Activated CD8-positive, alpha-beta memory T cell treated with anti-CD3 and anti-CD28 coated beads, Interleukin-2, amount 50 U/mL, for 1 hour (primary cell): ENCODE measurements at regions not wholly inside any gene's neighbourhood (a gene's known extent, or its start where the extent isn't known, plus 50 kb on each side); places are given as distances from the start of the nearest gene placed in this dataset.

ENCODE experiments used
- DNase-seq: peaks from one replicate; pipeline ENCODE4 v3.0.0-alpha.2; 2020; ENCODE audit errors: extremely low read depth

DNA sequence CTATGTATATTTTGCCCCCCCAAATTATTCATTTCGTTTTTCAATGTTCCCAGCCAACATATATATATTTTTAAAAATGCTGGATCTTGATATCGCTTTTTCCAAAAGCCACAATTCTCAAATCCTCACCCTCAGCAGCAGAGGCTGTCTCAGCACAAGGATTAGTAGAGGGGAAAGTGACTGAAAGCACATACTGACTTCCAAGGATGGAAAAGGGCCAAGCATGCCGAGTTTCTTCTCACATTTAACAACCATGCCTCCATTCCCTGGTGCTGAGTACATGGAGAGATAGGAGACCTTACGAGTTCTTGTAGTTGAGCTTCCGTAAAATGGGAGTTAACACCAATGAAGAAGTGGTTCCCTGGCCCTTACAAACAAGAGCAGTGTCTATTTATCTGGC, 403.4 kb upstream of the DCN start:
- no peak for DNase-seq

DNA sequence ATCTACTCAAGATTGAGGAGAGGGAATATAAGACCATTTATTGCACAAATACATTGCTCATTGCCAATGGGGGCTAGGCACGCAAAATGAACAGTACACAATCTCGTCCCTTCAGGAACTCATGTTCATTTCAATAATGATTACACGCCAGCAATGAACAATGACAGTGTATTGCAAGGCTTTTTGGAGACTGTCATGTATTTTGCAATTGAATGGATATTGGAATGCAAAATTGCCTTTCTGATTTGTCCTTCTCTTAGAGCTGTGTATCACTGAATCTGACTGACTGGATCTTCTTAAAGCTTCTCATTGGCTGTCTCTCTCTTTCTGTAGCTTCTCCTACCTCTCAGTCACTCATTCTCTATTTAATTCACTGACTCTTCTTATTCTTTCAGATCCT, 400.2 kb upstream of the DCN start:
- no peak for DNase-seq

DNA sequence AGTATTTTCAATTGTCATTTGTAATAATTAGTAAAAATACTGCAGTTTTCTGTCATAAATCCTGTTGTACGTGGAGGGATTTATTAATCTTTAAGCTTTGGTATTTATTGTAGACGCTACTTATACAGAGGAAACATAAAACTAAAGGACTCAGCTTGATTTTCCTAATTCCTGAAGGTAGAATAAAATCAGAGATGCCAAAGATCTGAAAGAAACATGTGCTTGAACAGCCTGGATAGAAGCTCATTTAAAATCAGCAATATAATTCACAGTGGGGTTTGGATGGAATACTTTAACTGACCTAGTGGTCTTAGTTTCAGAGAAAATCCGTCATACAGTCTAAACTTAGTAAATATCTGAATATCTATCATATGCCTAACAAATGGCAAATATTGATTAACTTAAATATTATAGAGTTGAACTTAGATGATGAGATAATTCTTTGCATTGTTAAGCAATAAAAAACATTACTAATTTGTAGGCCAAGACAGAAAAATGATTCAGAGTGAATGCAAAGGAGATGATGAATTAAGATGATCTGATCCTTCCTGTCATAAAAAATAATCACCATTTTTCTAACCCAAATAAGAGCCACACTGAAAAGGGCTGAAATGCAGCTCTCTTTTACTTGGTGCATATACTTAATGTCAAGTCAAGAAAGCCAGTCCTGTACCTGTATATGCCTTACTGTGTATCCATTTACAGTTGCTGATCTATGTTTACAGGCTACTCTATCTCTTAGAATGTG, 397.1 kb upstream of the DCN start:
- DNase-seq: no peak

DNA sequence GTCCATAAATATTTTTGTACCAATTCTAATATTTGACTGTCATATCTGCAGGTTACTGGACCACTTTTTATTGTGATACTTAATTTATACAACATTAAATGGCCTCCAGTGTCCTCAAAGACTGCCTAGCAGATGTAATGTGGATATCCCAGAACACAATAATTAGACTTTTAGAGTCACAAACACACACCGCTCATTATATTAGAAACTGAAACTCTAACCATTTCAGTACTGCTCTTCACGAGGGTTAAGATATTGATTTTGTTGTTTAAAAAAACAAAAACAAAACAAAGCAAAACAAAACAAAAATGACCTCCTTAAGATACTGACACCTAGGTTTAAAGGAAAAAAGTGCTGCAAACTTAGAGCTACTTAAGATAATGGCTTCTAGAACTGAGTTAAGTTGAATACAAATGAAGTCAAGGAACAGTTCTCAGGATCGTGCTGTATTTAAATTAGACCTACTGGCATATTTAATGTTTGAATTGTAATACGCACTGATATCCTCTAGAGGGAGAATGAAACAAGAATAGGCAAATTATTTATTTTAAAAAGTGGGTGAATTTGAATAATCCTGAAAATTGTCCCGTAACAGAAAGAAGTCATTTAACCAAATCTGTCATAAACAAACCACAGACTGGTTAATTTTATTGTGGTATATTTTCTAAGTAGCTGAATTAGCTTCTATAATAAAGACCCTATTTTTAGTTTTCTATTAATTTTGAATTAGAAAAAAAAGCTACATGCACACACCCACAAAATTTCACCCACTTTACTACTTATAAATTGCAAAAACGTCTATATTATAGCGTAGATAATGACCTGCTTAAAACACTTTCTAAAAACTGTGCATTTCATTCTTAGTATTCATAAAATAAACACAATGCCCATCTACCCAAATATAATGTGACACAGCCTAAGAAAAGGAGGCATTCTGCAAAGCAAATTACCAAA, 395.2 kb upstream of the DCN start:
- DNase-seq: no peak

DNA sequence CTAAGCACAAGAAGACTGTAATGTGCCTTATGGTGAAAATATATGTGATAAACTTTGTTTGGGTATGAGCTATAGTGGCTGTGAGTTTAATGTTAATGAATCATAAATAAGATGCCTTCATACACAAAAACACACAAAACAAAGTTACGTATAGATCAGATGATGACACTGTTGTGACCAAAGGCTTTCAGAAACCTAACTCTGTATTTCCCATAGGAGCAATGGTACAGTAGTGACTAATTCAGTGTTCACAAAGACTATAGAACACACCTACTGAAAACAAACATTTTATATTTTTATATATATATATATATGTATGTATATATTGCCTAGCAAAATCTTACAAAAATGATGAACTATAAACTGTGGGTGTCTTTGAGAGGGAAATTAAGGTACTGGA, 393.8 kb upstream of the DCN start:
- DNase-seq: no peak

DNA sequence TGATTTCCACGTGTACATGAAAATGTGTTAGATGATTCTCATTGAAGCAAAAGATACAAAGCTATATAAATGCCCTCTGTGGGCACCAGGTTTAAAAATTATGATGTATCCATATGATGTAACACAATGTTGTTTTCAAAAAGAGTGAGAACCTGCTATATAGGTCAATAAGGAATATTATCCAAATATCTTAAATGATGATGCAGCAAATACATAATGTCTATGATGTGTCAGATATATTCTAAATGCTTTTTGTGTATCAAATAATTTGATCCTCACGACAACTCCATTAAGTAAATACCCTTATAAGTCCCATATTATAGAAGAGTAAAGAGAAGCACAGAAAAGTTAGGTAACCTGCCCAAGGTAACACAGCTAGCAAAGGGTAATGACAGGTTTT, 393.0 kb upstream of the DCN start:
- no peak for DNase-seq

DNA sequence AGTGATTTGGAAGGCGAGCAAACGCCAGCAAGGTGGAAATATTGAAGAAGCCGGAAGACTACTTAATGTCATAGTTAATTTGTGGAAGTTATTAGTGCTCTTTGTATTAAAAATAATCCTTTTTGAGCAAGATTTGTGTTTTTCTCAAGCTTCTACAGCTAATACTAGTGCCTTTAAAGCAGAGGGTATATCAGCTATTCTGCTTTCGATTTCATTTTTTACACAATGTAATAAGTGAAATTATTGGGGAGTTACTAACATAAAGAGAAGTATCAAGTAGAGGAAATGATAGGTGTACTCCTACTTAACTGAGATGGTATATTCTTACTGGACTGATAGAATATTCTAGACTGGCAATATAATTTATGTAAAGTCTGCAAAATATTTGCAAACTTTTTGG, 392.4 kb upstream of the DCN start:
- DNase-seq: no peak

DNA sequence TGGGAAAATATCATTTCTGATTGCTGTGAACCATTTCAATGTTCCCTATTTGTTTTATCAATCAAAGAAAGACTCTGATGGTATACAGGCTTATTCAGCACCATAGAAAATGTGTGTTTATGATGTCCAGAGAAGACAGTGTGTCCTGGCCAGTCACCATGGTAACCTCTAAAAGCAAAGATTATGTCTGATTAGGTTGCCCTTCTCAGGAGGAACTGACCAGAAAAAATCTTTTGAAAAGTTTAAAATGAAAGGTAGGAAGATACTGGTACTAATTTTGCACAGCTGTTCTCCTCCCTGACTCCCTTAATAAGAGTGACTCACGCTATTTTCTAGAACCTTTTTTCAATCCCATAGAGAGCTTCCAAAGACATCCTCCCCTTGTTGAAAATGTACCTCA, 391.8 kb upstream of the DCN start:
- DNase-seq: no peak

DNA sequence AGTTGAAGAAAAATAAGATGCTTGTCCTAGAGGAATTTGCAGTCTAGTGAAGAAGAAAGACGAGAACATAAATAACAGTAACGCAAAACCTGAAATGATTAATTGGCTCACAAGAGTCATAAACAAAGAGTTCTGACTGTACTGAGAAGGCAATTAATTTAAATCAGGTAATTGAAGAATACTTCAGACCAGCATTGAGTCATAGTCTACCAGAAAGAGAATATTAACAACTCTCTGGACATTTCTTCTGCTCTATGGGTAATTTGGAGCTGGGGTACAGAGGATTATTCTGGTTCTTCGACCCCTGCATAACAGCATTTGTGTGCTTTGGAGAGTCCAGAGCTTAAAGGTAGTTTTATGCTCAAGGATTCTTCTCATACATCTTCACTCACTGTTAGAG, 390.3 kb upstream of the DCN start:
- DNase-seq: no peak

DNA sequence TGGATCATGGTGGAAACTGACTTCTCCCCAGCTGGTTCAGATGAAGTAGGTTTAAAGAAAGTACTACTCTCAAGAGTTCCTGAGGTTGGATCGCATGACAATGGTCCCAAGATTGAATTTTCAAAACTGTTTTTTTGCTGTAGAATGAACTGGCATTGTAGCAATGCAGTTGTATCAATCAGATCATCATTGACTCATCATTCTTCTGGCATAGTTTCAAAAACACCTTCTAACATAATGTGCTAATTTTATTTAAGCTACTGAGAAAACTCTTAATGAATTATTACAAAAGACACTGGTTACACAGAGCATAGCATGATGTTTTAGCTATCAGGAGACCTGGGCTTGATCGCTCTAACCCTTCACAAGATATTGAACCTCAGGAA, 384.5 kb upstream of the DCN start:
- no peak for DNase-seq

DNA sequence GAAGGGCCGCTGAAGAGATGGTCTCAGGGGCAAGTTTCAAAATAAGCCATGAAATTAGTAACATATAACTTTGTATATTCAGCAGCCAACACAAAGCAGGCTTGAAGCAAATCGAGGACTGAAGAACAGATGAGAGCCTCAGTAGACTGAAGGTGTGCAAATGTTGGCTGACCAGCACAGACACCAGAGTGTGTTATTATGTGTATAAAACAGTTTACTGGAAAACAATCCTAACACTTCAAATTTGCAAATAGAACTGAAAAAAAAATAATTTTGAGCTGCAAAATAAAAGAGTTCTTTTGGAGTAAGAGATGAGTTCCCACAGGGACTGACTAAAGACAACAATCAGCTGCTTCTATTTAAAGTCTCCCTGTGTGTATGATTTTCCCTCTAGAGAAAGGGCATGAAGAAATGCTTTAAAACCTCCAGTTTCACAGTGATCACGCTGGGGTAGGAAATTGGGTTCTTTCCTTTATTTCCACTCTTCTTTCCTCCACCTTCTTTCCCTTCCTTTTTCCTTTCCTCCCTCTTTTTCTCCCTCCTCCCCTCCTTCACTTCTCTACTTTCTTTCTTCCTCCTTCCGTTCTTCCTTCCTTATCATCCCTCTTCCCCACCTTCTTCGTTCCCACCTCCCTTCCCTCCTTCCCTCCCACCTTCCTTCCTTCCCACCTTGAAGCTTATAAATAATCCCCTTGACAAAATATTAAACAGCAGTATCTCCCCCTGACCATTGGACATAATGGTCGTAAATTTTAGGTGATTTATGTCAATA, 383.9 kb upstream of the DCN start:
- no peak for DNase-seq

DNA sequence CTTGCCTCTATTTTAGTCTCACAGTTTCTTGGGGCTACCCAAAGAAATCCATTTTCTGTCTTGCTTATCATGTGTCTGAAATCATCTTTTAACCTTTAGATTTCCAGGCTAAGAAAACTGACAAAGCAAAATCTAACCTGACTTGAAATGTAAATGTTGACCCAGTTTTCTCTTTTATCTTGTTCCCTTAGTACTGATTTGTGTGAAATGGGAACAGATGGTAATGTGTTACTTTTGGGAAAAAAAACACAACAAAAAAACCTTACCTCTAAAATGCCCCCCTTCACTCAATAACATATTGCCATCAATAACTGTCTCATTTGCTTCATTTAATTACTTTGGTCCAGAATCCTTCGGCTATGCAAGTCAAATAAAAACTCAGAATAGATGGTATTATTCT, 383.2 kb upstream of the DCN start:
- DNase-seq: no peak

DNA sequence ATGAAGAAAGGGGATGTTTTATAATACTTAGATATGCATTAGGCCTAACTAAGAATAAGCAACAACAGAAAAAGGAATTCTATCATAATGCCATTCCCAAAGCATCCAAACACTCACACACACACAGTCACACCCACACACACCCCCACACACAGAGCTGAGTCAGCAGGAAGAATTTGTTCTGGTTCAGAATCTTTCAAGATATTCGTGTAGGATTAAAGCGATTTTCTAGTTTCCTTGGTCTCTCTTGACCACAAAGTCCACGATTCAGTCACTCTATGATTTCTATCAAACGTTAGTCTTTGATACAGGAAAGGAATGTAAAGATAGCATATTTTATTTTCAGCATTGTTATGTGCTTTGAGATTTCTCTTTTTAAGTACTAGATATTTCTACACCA, 382.6 kb upstream of the DCN start:
- DNase-seq: no peak

DNA sequence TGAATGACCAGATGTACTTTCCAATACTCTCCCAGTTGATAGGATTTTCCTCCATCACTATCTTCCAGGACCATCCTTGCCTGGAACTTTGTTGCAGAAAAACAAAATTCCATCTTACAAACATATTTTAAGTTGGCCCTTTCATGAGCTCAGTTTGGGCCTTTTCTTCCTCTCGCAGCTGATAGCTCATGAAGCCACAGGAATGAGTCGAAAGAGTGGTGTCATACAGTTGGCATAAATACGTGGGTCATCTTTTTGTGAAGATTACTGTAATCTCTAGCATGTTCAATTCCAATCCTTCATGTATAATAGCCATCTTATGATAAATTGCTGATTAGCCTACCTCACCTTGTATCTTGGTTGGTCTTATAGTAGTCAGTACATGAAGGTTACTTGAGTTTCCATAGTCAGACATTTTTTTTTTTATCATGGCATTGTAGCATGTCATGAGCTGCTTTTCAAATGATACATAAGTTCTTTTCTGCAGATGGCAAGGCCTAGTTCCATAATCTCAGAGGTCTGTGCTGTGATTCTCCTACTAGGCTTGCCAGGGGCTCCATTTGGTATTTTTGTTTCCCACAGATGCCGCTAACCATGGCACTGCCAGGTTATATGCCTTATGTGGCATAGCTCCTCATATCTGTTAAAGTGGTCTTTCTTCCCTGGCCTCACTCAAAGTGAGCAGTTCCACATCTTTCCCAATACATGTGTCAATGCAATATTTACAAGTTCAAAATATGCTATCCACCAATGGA, 380.6 kb upstream of the DCN start:
- DNase-seq: no peak

DNA sequence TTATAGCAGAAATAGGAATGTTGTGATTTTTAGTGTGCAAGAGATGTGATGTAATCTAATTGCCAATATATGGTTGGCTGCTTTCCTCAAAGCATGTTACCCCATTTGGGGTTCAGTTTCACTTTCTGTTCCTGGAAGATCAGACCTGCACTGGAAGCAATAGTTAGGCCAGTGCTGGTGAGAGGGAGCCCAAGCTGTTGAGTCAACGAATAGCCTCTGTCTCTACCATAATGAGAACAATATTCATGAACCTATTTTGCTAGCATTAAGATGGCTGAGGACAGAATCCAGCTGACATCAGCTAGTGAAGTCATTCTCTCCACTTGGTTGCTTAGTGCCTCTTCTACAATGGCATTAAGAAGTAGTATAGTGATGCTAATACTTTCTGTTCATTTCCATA, 379.9 kb upstream of the DCN start:
- DNase-seq: no peak

DNA sequence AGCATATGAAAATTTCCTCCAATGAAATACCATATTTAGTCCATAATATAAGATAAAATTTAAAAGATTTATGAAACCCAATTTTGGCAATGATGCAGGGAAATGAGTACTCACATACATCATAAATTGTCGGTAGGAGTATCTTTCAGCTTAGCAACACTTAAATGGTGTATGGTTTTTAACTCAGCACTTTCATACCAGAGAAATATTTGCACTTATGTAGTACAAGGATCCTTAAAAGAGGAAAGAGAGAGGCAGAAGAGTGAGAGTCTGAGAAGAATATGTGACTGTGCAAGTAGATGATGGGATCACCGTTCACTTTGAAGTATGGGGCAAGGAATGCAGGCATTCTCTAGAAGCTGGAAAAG, 379.3 kb upstream of the DCN start:
- no peak for DNase-seq

DNA sequence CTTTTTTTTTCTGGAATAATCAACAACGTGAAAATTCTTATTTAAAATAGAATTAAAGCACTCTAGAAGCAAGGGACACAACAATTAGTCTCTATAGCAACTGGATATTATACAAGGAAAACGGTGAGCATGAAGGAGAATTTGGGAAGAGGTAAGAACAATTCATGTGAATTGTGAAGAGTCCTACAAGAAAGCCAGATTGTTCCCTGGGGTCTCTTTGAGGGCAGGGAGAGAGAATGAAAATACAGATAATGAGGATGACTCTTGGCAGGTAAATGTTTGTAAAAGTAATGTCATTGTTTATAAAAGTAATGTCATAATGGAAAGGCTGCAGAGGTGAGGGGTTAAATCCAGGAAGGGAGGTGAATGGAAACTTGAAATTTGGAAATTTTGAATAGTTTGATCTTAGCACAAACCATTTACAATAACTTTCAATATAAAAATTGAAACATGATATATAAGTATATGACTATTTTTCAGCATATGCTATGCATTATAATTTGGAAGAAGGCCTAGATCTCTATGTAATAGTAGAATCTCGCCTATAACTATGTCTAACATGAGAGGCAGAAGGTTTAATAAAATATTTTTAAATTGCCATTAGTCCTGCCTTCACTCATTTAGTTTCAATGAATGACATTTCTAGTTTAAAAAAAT, 378.8 kb upstream of the DCN start:
- no peak for DNase-seq

DNA sequence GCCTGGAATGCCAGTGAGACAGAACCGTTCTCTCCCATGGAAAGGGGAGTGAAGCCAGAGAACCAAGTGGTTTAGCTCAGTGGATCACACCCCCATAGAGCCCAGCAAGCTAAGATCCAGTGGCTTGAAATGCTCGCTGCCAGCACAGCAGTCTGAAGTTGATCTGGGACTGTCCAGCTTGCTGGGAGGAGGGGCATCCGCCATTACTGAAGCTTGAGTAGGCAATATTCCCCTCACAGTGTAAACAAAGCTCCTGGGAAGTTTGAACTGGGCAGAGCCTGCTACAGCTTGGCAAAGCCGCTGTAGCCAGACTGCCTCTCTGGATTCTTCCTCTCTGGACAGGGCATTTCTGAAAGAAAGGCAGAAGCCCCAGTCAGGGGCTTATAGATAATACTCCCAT, 374.3 kb upstream of the DCN start:
- no peak for DNase-seq

DNA sequence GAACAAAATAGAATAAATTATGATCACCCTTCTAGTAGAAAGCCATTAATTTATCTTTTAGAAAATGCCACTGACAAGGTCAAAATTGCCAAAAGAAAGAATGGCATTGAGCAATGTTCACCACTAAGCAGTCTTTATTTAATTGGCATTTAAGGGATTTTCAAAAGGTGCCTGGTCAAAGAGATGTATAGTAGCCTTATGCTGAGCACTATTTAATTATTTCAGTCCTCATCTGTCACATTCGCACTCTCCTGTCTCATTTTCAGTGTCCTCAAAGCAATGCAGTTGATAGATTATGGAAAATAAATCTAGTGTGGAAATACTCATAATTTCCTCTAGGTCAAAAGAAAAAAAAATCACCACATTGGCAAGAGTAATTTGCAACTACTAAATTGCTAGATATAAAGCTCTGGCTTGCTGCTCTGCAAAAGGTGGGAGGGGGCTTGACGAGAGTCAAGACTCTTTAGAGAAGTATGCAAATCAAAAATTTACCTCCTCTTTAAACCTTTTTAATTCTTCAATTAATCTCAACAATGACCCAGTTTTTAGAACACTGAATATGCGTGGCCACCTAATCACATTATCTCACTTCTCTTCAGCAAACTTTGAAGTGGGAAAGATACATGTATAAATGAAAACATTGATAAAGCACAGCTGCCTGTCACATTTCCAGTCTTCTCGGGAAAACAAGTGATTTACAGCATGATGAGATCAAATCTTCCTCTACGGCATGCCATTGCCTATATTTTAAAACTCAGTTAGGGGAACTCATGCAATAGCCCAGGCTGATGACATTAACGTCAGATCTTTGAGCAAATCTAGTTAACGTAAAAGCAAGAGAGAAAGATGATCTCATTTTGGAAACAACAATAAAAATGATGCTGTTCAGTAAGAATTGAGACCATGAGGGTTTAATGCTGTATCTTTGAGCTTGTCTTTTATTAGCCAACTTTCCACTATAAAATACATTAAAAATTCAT, 373.1 kb upstream of the DCN start:
- no peak for DNase-seq

DNA sequence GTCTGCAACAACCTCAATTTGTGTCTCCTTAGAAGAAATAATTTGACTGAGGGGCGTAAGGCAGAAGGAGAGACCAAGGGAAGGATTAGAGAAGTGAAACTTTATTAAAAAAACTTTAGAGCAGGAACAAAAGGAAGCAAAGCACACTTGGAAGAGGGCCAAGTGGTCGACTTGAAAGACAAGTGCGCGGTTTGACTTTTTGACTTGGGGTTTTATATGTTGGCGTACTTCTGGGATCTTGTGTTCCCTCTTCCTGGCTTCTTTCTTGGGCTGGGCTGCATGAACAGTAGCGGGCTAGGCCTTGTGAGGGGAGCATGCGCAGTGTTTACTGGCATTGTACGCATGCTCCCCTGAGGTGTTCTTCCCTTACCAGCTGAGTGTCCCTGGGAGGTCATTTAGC, 369.3 kb upstream of the DCN start:
- no peak for DNase-seq
